HEK293 (cell line): ENCODE measurements at regions not wholly inside any gene's neighbourhood (a gene's known extent, or its start where the extent isn't known, plus 50 kb on each side); places are given as distances from the start of the nearest gene placed in this dataset.

Experiments
- SALL2 ChIP-seq: fragments of 450-650 bp; formaldehyde crosslinking; IDR thresholded peaks from 2 replicates; pipeline ENCODE4 v1.5.0; 2017; ENCODE audit warnings: missing biosample characterization, mild to moderate bottlenecking, missing genetic modification characterization, borderline replicate concordance
- YY1 ChIP-seq: fragments of 450-650 bp; formaldehyde crosslinking; IDR thresholded peaks from 2 replicates; pipeline ENCODE4 v1.5.1; 2018; ENCODE audit warnings: missing biosample characterization, missing genetic modification characterization
- ZBTB7A ChIP-seq: fragments of 450-650 bp; formaldehyde crosslinking; IDR thresholded peaks from 2 replicates; pipeline ENCODE4 v1.5.1; 2016; ENCODE audit warnings: low read depth, missing biosample characterization, missing genetic modification characterization
- ZNF211 ChIP-seq: fragments of 450-650 bp; formaldehyde crosslinking; IDR thresholded peaks from 2 replicates; pipeline ENCODE4 v1.5.1; 2016; ENCODE audit warnings: low read depth, missing biosample characterization, missing genetic modification characterization
- ZNF362 ChIP-seq: fragments of 450-650 bp; formaldehyde crosslinking; IDR thresholded peaks from 2 replicates; pipeline ENCODE4 v1.5.1; 2016; ENCODE audit warnings: missing biosample characterization, missing genetic modification characterization
- ZNF585B ChIP-seq: fragments of 450-650 bp; formaldehyde crosslinking; IDR thresholded peaks from 2 replicates; pipeline ENCODE4 v1.5.1; 2016; ENCODE audit warnings: missing biosample characterization, missing genetic modification characterization
- TF ChIP-seq, protein P1 (sequence below): fragments of 450-650 bp; formaldehyde crosslinking; IDR thresholded peaks from 2 replicates; pipeline ENCODE4 v1.5.1; 2016; ENCODE audit warnings: missing biosample characterization, missing genetic modification characterization
- TF ChIP-seq, protein P2 (sequence below): fragments of 450-650 bp; formaldehyde crosslinking; optimal IDR thresholded peaks from 2 replicates; pipeline ENCODE3; 2016; ENCODE audit warnings: missing biosample characterization, mild to moderate bottlenecking, missing genetic modification characterization

GRCh38 chr11:112632866-112633505 is 328.2 kb upstream of the NCAM1 start:
- TF ChIP-seq YY1 (tag by site-specific recombination) (no peak), ZNF211 (tag by site-specific recombination) (no peak), ZNF362 (tag by site-specific recombination) (no peak), SALL2 (tag by site-specific recombination) (no peak), ZNF585B (no peak), ZBTB7A (tag by site-specific recombination) (no peak)
- TF ChIP-seq, protein P1, sequence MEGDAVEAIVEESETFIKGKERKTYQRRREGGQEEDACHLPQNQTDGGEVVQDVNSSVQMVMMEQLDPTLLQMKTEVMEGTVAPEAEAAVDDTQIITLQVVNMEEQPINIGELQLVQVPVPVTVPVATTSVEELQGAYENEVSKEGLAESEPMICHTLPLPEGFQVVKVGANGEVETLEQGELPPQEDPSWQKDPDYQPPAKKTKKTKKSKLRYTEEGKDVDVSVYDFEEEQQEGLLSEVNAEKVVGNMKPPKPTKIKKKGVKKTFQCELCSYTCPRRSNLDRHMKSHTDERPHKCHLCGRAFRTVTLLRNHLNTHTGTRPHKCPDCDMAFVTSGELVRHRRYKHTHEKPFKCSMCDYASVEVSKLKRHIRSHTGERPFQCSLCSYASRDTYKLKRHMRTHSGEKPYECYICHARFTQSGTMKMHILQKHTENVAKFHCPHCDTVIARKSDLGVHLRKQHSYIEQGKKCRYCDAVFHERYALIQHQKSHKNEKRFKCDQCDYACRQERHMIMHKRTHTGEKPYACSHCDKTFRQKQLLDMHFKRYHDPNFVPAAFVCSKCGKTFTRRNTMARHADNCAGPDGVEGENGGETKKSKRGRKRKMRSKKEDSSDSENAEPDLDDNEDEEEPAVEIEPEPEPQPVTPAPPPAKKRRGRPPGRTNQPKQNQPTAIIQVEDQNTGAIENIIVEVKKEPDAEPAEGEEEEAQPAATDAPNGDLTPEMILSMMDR, result no peak
- TF ChIP-seq, protein P2, sequence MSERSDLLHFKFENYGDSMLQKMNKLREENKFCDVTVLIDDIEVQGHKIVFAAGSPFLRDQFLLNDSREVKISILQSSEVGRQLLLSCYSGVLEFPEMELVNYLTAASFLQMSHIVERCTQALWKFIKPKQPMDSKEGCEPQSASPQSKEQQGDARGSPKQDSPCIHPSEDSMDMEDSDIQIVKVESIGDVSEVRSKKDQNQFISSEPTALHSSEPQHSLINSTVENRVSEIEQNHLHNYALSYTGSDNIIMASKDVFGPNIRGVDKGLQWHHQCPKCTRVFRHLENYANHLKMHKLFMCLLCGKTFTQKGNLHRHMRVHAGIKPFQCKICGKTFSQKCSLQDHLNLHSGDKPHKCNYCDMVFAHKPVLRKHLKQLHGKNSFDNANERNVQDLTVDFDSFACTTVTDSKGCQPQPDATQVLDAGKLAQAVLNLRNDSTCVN, result no peak
